IPS-20b (cell line): ENCODE measurements at regions not wholly inside any gene's neighbourhood (a gene's known extent, or its start where the extent isn't known, plus 50 kb on each side); places are given as distances from the start of the nearest gene placed in this dataset.

ENCODE experiments used
- H3K27ac ChIP-seq: one replicate; pipeline ENCODE4 v1.5.1; 2013; ENCODE audit warnings: low read length
- H3K27me3 ChIP-seq: 2 replicates; pipeline ENCODE4 v1.6.1; 2013; ENCODE audit warnings: mild to moderate bottlenecking, low read length, inconsistent platforms; ENCODE audit not compliant: insufficient read depth
- H3K36me3 ChIP-seq: 2 replicates; pipeline ENCODE4 v1.6.1; 2013; ENCODE audit warnings: low read depth, mild to moderate bottlenecking, inconsistent platforms, low read length, moderate library complexity; ENCODE audit not compliant: insufficient read depth
- H3K4me1 ChIP-seq: 2 replicates; pipeline ENCODE4 v1.6.1; 2013; ENCODE audit warnings: mild to moderate bottlenecking, control low read depth, inconsistent platforms, low read length, moderate library complexity; ENCODE audit not compliant: insufficient read depth
- H3K4me3 ChIP-seq: 2 replicates; pipeline ENCODE4 v1.5.1; 2013; ENCODE audit warnings: mild to moderate bottlenecking, low read length, inconsistent platforms
- H3K9ac ChIP-seq: 2 replicates; pipeline ENCODE4 v1.6.1; 2013; ENCODE audit warnings: low read depth, mild to moderate bottlenecking, inconsistent platforms, low read length, moderate library complexity
- H3K9me3 ChIP-seq: 2 replicates; pipeline ENCODE4 v1.6.1; 2013; ENCODE audit warnings: mild to moderate bottlenecking, low read depth, low read length, inconsistent platforms; ENCODE audit not compliant: insufficient read depth

DNA sequence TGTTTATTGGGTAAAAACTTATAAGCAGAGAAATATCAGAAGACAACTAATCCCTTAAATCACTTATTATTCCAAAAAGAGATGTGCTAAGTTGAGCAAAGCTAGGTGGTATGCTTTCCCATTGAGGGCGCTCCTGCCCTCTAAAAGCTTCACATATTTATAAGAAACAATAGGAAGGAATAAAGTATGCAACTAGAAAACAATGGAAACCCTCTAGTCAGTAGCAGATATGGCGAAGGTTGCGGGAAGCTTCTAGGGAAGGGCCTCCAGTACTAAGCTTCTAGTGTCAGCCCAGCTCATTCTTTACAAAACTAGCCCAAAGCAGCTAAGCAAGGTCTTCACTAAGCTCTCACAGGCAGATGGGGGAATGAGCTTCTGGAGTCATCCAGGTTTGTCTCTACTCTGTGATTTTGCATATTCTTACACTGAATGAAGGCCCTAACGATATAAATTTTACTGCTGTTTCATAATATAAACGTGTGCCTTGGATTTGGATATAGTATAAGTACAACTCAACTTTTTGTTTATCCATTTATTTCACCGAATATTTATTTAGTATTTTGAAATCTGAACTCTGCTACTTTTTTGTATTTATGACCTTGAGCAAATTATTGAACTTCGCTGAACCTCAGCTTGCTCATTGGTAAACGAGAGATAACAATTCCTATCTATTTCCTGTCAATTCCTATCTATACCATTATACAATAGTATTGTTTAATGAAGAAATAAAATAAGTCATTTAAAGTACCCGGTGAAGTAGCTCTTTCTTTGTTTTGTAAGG, 571.4 kb downstream of the ELAVL2 start:
- Histone ChIP-seq H3K27ac (no peak overlapping the region), H3K4me1 (no peaks in the 10 kb centered on the region), H3K27me3 (no peaks in the 10 kb centered on the region), H3K4me3 (no peak overlapping the region), H3K36me3 (no peaks in the 10 kb centered on the region), H3K9ac (no peak overlapping the region), H3K9me3 (no peaks in the 10 kb centered on the region)

DNA sequence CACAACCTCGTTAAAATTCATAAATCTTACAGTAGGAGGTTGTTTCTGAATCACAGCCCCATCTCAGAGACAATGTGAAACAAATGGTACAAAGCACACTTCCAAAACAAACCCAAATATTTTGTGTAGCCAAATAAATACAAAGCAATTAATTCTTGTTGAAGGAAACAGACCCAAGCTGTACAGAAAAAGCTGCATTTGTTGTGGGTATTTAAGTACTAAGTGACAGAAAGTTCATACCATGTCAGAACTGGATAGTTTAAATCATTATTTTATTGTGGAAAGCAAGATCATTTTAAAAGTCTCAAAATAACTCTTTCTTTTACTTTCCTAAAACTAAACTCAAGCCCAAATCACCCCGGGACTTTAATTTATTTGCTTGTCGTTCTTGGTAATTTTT, 570.7 kb downstream of the ELAVL2 start:
- Histone ChIP-seq H3K27ac (no peak overlapping the region), H3K36me3 (no peaks in the 10 kb centered on the region), H3K4me3 (no peak overlapping the region), H3K9me3 (no peaks in the 10 kb centered on the region), H3K9ac (no peak overlapping the region), H3K4me1 (no peaks in the 10 kb centered on the region), H3K27me3 (no peaks in the 10 kb centered on the region)

DNA sequence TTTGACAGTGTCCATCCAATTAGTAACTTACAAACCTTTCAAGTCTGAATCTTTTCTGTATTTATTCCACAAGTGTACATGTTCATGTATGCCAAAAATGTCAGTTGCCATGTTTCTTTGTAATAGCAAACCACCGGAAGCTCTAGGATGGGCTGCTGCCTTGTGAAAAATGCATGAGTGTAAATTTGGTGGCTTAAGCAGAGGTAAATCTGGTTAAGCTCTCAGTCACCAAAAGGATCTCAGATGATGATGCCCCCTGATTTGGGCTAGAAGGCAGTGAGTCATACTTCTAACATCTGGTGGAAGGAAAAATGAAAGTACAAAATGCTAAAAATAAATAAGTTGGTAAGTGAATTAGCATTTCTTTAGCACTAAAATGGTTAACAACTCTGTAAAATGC, 567.5 kb downstream of the ELAVL2 start:
- Histone ChIP-seq H3K27me3 (no peaks in the 10 kb centered on the region), H3K27ac (no peak overlapping the region), H3K4me3 (no peak overlapping the region)

DNA sequence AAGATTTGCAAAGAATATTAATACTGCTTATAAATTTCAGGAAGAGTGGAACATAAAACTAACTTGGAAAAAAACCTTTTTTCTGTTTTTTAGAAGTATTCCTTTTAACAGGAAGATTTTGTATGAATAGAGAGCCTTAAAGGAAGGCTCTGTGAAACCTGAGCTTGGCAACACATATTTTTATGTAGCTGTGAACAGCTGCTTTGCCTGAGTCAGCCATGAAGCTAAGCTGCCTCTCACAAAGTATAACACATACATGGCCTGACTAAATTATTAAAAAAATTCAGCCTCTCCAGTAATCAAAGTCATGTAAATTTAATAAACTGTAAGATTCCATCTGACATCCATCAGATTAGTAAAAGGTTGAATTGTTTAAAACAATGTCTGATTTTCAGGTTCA, 547.5 kb downstream of the ELAVL2 start:
- H3K27me3 ChIP-seq, result no peaks in the 10 kb centered on the region
- H3K4me1 ChIP-seq, result no peaks in the 10 kb centered on the region
- no peaks in the 10 kb centered on the region for H3K36me3 ChIP-seq
- no peak overlapping the region for H3K4me3 ChIP-seq
- no peaks in the 10 kb centered on the region for H3K9me3 ChIP-seq
- no peak overlapping the region for H3K27ac ChIP-seq
- no peak overlapping the region for H3K9ac ChIP-seq

More for the DNA sequence above, 567.5 kb downstream of the ELAVL2 start:
- Histone ChIP-seq H3K9ac (no peak overlapping the region), H3K36me3 (no peaks in the 10 kb centered on the region), H3K9me3 (no peaks in the 10 kb centered on the region), H3K4me1 (no peaks in the 10 kb centered on the region)

DNA sequence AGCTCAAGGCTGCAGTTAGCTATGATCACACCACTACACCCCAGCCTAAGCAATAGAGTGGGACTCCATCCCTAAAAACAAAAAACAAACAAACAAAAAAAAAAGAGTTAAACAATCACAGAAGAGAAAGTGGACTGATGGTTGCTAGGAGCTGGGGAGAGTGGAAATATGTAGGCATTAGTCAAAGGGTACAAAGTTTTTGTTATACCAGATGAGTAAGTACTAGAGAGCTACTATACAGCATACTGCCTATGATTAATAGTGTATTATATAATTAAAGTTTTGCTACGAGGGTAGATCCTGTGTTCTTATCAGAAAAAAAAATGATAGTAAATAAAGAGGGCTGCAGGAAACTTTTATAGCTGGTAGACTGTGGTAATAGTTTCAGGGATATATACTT, 538.6 kb downstream of the ELAVL2 start:
- no peak overlapping the region for H3K9ac ChIP-seq
- H3K4me3 ChIP-seq, result no peak overlapping the region

DNA sequence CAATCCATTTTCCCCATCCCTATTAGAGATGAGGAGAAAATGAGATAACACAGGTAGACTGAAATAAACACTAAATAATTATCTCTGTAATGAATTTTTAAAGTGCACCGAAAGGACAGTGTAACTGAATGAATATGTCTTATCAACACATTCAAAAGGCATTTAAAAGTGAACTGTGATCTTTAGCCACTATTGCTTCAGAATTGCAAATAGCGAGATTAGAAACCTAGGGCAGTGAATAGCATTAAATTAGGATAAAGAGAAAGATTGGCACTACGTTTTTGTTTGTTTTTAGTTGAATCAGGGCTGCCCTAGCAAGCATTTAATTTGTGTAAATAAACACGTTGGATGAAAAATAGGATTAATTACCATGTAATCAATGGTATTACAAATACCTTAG, 537.5 kb downstream of the ELAVL2 start:
- H3K27me3 ChIP-seq, result no peaks in the 10 kb centered on the region
- H3K27ac ChIP-seq, result no peak overlapping the region
- no peak overlapping the region for H3K4me3 ChIP-seq
- no peaks in the 10 kb centered on the region for H3K36me3 ChIP-seq
- H3K9me3 ChIP-seq, result no peaks in the 10 kb centered on the region
- no peaks in the 10 kb centered on the region for H3K4me1 ChIP-seq
- no peak overlapping the region for H3K9ac ChIP-seq

More for the DNA sequence above, 538.6 kb downstream of the ELAVL2 start:
- no peaks in the 10 kb centered on the region for H3K9me3 ChIP-seq
- no peaks in the 10 kb centered on the region for H3K27me3 ChIP-seq
- H3K27ac ChIP-seq, result no peak overlapping the region
- no peaks in the 10 kb centered on the region for H3K4me1 ChIP-seq
- no peaks in the 10 kb centered on the region for H3K36me3 ChIP-seq

DNA sequence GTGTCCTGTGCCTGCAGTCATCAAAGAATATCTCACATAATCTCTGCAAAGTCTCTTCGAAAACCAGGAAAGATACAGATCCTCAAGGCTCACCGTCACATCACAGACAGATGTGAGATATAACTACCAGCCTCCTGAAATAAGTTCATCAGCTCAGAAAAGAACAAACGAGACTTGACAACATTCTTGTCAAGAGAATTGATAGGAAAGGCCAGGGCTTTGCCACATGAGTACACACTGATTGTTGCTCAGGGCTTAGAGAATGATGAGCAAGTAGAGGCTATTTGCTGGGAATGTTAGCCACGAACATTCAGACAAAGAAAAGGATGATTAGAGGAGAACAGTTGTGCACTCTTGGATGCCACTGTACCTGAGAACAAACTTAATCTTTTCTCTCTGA, 535.1 kb downstream of the ELAVL2 start:
- no peak overlapping the region for H3K4me3 ChIP-seq
- H3K9ac ChIP-seq, result no peak overlapping the region
- no peaks in the 10 kb centered on the region for H3K36me3 ChIP-seq
- H3K4me1 ChIP-seq, result no peaks in the 10 kb centered on the region
- H3K27ac ChIP-seq, result no peak overlapping the region
- H3K27me3 ChIP-seq, result no peaks in the 10 kb centered on the region
- no peaks in the 10 kb centered on the region for H3K9me3 ChIP-seq

DNA sequence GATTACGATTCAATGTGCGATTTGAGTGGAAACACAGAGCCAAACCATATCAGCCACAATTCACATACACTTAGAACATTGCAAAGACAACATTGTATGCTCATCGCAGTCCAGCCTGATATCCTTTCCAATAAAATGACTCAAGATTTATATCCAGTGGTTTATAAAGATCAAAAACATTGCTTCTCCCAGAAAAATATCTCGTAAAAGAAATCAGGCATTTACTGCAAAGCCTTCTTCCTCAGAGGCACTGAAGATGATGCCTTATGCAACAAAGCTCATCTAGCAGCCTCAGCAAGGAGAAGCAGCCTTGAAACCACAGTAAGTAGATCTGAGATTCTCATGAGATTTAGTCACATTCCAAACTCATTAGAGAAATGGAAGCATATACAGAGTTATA, 523.8 kb downstream of the ELAVL2 start:
- Histone ChIP-seq H3K27ac (no peak overlapping the region), H3K9ac (no peak overlapping the region), H3K36me3 (no peaks in the 10 kb centered on the region), H3K4me1 (no peaks in the 10 kb centered on the region), H3K27me3 (no peaks in the 10 kb centered on the region), H3K4me3 (no peak overlapping the region), H3K9me3 (no peaks in the 10 kb centered on the region)

DNA sequence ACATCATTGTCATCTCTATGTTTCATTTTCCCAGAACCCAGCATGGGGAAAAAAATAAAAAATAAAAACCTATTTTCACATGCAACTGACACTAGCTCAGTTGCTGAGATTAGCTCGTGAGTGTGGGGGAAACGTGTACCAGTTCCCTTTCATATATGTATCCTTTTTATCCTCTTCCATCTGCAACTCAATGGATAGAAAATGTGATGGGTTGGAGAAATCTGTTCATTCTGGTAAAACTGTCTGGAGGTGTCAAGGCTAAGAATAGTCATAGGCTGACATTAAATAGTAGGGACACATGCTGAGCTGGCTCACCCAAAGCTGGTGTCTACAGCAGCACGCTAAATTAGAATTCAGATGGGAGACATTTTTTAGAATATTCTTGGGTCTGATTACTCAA, 519.3 kb downstream of the ELAVL2 start:
- Histone ChIP-seq H3K27ac (no peak overlapping the region), H3K9me3 (no peaks in the 10 kb centered on the region), H3K9ac (no peak overlapping the region), H3K27me3 (no peaks in the 10 kb centered on the region), H3K4me3 (no peak overlapping the region), H3K36me3 (no peaks in the 10 kb centered on the region), H3K4me1 (no peaks in the 10 kb centered on the region)

DNA sequence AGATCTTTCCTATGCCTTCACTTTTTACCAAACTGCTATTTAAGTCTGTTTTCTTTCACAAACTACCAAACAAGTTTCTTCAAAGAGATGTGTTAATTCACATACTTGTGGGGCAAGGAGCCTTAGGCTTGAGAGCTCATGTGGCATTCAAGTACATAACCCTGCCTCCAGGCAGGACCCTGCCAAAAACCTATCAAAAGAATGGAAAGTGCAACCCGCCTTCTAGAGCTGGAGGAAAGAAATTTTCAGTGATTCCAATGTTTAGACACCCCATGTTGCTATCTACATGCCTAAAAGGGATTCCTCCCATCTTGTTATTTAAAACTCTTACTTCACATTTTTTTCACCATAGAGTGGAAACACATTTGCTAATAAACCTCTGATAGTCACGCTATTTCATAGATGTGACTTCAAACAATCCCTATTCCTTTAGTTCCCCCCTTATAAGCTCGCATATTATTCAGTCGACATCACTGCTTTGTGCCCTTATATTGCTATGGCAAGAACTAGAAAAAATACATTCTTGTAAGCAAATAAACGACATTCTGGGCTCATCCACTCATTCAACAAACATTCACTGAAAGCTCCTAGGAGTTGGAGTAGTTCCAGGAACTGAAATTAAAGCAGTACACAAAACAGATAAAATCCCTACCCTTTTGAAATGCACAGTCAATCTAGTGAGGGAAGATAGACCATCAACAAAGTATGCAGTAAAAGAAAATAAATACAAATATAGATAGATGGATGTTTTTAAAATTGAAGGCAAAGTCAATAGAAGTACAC, 518.1 kb downstream of the ELAVL2 start:
- no peaks in the 10 kb centered on the region for H3K9me3 ChIP-seq
- no peak overlapping the region for H3K4me3 ChIP-seq
- no peak overlapping the region for H3K27ac ChIP-seq
- H3K4me1 ChIP-seq, result no peaks in the 10 kb centered on the region
- no peaks in the 10 kb centered on the region for H3K27me3 ChIP-seq
- no peaks in the 10 kb centered on the region for H3K36me3 ChIP-seq
- no peak overlapping the region for H3K9ac ChIP-seq

DNA sequence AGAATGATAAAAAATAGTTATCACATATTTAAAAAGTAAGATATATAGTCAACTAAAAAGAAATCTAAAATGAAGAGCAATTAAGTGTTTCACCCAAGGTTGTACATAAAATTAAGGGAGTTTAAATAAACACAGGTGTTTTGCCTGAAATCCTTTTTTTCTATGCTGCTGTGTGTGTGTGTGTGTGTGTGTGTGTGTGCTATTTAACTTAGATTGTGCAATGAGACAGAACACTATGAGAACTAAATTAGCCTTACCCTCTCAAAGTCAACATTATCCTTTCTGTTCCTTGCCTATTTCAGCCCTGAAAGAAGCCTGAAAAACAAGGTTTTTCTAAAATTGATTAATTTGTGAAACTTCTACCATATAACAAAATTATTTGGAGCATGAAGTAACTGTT, 516.2 kb downstream of the ELAVL2 start:
- Histone ChIP-seq H3K27ac (no peak overlapping the region), H3K9me3 (no peaks in the 10 kb centered on the region), H3K27me3 (no peaks in the 10 kb centered on the region), H3K4me1 (no peaks in the 10 kb centered on the region), H3K4me3 (no peak overlapping the region), H3K9ac (no peak overlapping the region), H3K36me3 (no peaks in the 10 kb centered on the region)

DNA sequence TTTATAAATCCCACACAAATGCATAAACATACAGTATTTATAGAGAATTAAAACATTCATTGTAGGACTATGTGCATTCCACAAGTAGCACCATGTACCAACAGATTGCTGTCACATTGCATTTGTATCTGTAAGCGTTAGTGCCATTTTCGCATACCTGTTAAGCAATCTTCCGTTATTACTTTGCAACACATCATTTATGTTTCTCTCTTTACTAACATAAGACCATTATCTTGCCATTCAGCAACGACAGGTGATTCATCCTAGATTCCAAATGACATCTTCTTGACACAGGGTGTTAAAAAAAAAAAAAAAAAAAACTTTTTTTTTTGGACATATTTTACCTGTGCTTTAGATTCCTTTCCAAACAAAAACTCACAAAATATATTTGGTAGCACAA, 511.8 kb downstream of the ELAVL2 start:
- Histone ChIP-seq H3K27me3 (no peaks in the 10 kb centered on the region), H3K4me1 (0 out of 2 replicates have a peak, but pooled peaks cover 3% of the 10 kb centered on the region), H3K9ac (no peak overlapping the region), H3K36me3 (no peaks in the 10 kb centered on the region), H3K27ac (no peak overlapping the region), H3K4me3 (no peak overlapping the region), H3K9me3 (no peaks in the 10 kb centered on the region)
